ENCODE measurements at regions not wholly inside any gene's neighbourhood (a gene's known extent, or its start where the extent isn't known, plus 50 kb on each side); places are given as distances from the start of the nearest gene placed in this dataset.

DNA sequence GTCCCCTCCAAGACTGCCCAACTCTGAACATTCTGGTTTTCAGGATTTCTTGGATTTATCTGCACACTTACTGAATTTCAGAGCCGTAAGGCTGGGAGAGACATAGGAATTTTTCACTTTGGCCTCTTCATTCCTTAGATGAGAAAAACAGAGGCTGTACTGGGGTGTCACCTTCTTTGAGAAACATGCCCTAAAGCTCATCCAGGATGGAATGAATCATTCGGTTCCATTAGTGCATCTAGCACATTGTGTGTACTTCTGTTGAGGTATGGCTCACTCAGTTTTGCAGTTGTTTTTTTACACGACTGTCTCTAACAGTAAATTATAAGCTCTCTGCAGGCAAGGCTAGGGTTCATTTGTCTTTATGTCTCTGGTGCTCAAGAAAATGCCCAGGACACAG, 383.4 kb downstream of the GATA3 start:
- H3K4me3 ChIP-seq (ENCODE audit: low read depth, low read length) = no peak overlapping the region
- CTCF ChIA-PET = no interaction called here
- no peak overlapping the region for H3K27ac ChIP-seq (ENCODE audit: low read depth, low read length)
- H3K9me3 ChIP-seq (ENCODE audit: control insufficient read depth, insufficient read depth, low read length) = peaks cover 26% of the 10 kb centered on the region
- POLR2A ChIA-PET = no interaction called here
- no peak for DNase-seq (ENCODE audit: low read depth, low spot score)
- TF ChIP-seq, protein P1, sequence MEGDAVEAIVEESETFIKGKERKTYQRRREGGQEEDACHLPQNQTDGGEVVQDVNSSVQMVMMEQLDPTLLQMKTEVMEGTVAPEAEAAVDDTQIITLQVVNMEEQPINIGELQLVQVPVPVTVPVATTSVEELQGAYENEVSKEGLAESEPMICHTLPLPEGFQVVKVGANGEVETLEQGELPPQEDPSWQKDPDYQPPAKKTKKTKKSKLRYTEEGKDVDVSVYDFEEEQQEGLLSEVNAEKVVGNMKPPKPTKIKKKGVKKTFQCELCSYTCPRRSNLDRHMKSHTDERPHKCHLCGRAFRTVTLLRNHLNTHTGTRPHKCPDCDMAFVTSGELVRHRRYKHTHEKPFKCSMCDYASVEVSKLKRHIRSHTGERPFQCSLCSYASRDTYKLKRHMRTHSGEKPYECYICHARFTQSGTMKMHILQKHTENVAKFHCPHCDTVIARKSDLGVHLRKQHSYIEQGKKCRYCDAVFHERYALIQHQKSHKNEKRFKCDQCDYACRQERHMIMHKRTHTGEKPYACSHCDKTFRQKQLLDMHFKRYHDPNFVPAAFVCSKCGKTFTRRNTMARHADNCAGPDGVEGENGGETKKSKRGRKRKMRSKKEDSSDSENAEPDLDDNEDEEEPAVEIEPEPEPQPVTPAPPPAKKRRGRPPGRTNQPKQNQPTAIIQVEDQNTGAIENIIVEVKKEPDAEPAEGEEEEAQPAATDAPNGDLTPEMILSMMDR (IDR thresholded peaks at IDR 0.05; ENCODE audit: low read depth, low read length) = no peak
- H3K27me3 ChIP-seq (ENCODE audit: control insufficient read depth, insufficient read depth, low read length) = no peaks in the 10 kb centered on the region

- CTCF ChIA-PET = no interaction called here
- Histone ChIP-seq H3K9me3 (ENCODE audit: control insufficient read depth, insufficient read depth, low read length) (peaks cover 27% of the 10 kb centered on the region), H3K27ac (ENCODE audit: low read depth, low read length) (no peak overlapping the region), H3K4me3 (ENCODE audit: low read depth, low read length) (no peak overlapping the region), H3K27me3 (ENCODE audit: control insufficient read depth, insufficient read depth, low read length) (no peaks in the 10 kb centered on the region)
- no peak for DNase-seq (ENCODE audit: low read depth, low spot score)
- POLR2A ChIA-PET = no interaction called here
- TF ChIP-seq, protein P1 (IDR thresholded peaks at IDR 0.05; ENCODE audit: low read depth, low read length) = no peak
Measured at GRCh38 chr10:8438603-8439002, 384.1 kb downstream of the GATA3 start.

GRCh38 chr10:8439040-8439439, 384.6 kb downstream of the GATA3 start:
- Histone ChIP-seq H3K27ac (ENCODE audit: low read depth, low read length) (no peak overlapping the region), H3K4me3 (ENCODE audit: low read depth, low read length) (no peak overlapping the region), H3K9me3 (ENCODE audit: control insufficient read depth, insufficient read depth, low read length) (peaks cover 27% of the 10 kb centered on the region), H3K27me3 (ENCODE audit: control insufficient read depth, insufficient read depth, low read length) (no peaks in the 10 kb centered on the region)
- ChIA-PET CTCF (no interaction called here), POLR2A (no interaction called here)
- DNase-seq (ENCODE audit: low read depth, low spot score) = no peak
- TF ChIP-seq, protein P1 (IDR thresholded peaks at IDR 0.05; ENCODE audit: low read depth, low read length) = no peak

- TF ChIP-seq, protein P1 (IDR thresholded peaks at IDR 0.05; ENCODE audit: low read depth, low read length) = no peak
- H3K4me3 ChIP-seq (ENCODE audit: low read depth, low read length) = no peak overlapping the region
- ChIA-PET POLR2A (no interaction called here), CTCF (no interaction called here)
- peaks cover 32% of the 10 kb centered on the region for H3K9me3 ChIP-seq (ENCODE audit: control insufficient read depth, insufficient read depth, low read length)
- no peak for DNase-seq (ENCODE audit: low read depth, low spot score)
- H3K27me3 ChIP-seq (ENCODE audit: control insufficient read depth, insufficient read depth, low read length) = no peaks in the 10 kb centered on the region
- H3K27ac ChIP-seq (ENCODE audit: low read depth, low read length) = no peak overlapping the region
Measured at GRCh38 chr10:8444630-8445029, 390.1 kb downstream of the GATA3 start.

GRCh38 chr10:8445353-8445752, 390.9 kb downstream of the GATA3 start:
- H3K27ac ChIP-seq (ENCODE audit: low read depth, low read length) = no peak overlapping the region
- ChIA-PET POLR2A (no interaction called here), CTCF (no interaction called here)
- no peaks in the 10 kb centered on the region for H3K27me3 ChIP-seq (ENCODE audit: control insufficient read depth, insufficient read depth, low read length)
- TF ChIP-seq, protein P1 (IDR thresholded peaks at IDR 0.05; ENCODE audit: low read depth, low read length) = no peak
- no peak for DNase-seq (ENCODE audit: low read depth, low spot score)
- H3K4me3 ChIP-seq (ENCODE audit: low read depth, low read length) = no peak overlapping the region
- H3K9me3 ChIP-seq (ENCODE audit: control insufficient read depth, insufficient read depth, low read length) = peaks cover 32% of the 10 kb centered on the region

Measured in AG04450 (cell line).